AG04450 (cell line): ENCODE measurements at regions not wholly inside any gene's neighbourhood (a gene's known extent, or its start where the extent isn't known, plus 50 kb on each side); places are given as distances from the start of the nearest gene placed in this dataset.

Experiments
- CTCF ChIA-PET: fragments of 300-600, 350-600 bp; formaldehyde crosslinking; extraction: SDS; loops from one replicate; lab custom pipeline; 2022; ENCODE audit warnings: antibody characterized with exemption, inconsistent platforms; lab: Charles Lee
- POLR2A ChIA-PET: fragments of 350-600 bp; formaldehyde crosslinking; extraction: SDS; loops from one replicate; lab custom pipeline; 2021; ENCODE audit warnings: antibody characterized with exemption, inconsistent platforms; lab: Yijun Ruan, JAX
- DNase-seq: peaks from one replicate; pipeline ENCODE4 v3.0.0-alpha.2; 2011; ENCODE audit warnings: low read depth, low spot score
- H3K27ac ChIP-seq: one replicate; pipeline ENCODE4 v1.5.1; 2012; ENCODE audit warnings: low read depth, low read length, control low read depth
- H3K27me3 ChIP-seq: one replicate; pipeline ENCODE4 v1.6.0; 2012; ENCODE audit warnings: low read length; ENCODE audit not compliant: control insufficient read depth, insufficient read depth
- H3K4me3 ChIP-seq: 2 replicates; pipeline ENCODE4 v1.5.1; 2011; ENCODE audit warnings: mild to moderate bottlenecking, low read depth, low read length, control low read depth
- H3K9me3 ChIP-seq: 2 replicates; pipeline ENCODE4 v1.5.1; 2012; ENCODE audit warnings: low read length; ENCODE audit not compliant: control insufficient read depth, insufficient read depth
- TF ChIP-seq, protein P1 (sequence below): IDR thresholded peaks from 2 replicates; pipeline ENCODE4 v1.5.1; 2011; ENCODE audit warnings: low read depth, low read length, control low read depth, inconsistent platforms

DNA sequence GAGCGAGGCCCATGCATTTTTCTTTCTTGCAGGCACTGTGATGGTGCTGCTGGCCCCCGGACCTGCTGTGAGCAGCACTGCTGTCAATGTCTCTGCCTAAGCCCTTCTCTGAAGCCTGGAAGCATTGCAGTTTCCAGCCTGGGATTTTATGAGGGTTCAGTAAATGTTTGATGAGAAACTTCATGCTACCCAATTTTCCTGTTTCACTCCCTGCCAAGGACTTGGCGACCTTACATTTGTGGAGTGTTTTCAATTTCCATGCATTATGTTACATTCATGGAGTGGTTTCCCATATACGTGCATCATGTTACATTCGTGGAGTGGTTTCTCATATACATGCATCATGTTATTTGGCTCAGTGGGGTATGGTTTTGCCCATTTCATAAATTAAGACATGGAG is 90.7 kb upstream of the PTCH1 start:
- Histone ChIP-seq H3K4me3 (no peak overlapping the region), H3K9me3 (no peaks in the 10 kb centered on the region; the same call in 1 of the 2 replicates), H3K27ac (no peak overlapping the region), H3K27me3 (peaks cover 7% of the 10 kb centered on the region)
- ChIA-PET CTCF (no interaction called here), POLR2A (no interaction called here)
- TF ChIP-seq, protein P1, sequence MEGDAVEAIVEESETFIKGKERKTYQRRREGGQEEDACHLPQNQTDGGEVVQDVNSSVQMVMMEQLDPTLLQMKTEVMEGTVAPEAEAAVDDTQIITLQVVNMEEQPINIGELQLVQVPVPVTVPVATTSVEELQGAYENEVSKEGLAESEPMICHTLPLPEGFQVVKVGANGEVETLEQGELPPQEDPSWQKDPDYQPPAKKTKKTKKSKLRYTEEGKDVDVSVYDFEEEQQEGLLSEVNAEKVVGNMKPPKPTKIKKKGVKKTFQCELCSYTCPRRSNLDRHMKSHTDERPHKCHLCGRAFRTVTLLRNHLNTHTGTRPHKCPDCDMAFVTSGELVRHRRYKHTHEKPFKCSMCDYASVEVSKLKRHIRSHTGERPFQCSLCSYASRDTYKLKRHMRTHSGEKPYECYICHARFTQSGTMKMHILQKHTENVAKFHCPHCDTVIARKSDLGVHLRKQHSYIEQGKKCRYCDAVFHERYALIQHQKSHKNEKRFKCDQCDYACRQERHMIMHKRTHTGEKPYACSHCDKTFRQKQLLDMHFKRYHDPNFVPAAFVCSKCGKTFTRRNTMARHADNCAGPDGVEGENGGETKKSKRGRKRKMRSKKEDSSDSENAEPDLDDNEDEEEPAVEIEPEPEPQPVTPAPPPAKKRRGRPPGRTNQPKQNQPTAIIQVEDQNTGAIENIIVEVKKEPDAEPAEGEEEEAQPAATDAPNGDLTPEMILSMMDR: no peak
- no peak for DNase-seq

DNA sequence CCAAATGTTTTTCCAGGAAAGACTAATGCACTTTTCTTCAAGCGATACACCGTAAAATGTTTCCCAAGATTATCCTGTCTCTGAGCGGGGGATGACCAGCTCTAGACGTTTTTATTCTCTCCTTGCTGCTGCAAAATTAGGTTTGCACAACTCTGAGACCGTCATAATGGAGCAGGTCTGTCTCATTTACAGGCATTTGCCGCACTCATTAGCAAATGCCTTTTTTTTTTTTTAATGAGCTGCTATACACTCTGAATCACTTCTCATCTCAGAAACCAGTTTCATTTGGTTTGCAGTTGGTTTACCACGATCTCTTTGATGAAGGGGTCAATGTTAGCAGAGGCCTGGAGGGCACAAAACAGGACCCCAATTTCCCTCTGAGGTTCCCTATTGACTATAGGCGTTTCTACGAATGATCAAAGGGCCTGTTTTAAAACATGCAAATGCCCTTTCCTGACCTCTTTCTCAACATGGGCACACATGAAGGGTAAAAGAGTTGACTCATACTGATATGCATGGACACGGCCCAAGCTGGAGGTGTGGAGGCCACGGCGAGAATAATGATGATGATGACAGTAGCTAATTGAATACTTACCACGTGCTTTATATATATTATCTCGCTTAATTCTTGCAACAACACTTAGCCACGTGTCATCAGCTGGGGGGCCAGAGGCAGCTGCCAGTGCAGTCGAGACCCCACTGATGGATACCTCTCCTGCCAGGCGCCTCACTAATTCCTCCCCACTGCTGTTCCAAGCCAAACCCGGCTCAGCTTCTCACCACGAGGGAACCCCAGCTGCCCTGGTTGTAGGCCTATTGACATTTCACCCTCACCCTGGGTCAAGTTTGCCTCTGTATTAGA is 89.9 kb upstream of the PTCH1 start:
- ChIA-PET POLR2A (no interaction called here), CTCF (interaction anchor here (0.6 kb wide), 1 partner anchor 18 kb away, joined by 5 read pairs; no protein-coding TSS in a partner anchor)
- Histone ChIP-seq H3K9me3 (no peaks in the 10 kb centered on the region; the same call in 1 of the 2 replicates), H3K27ac (no peak overlapping the region), H3K4me3 (no peak overlapping the region), H3K27me3 (peaks cover 7% of the 10 kb centered on the region)
- no peak for DNase-seq
- TF ChIP-seq, protein P1: no peak

DNA sequence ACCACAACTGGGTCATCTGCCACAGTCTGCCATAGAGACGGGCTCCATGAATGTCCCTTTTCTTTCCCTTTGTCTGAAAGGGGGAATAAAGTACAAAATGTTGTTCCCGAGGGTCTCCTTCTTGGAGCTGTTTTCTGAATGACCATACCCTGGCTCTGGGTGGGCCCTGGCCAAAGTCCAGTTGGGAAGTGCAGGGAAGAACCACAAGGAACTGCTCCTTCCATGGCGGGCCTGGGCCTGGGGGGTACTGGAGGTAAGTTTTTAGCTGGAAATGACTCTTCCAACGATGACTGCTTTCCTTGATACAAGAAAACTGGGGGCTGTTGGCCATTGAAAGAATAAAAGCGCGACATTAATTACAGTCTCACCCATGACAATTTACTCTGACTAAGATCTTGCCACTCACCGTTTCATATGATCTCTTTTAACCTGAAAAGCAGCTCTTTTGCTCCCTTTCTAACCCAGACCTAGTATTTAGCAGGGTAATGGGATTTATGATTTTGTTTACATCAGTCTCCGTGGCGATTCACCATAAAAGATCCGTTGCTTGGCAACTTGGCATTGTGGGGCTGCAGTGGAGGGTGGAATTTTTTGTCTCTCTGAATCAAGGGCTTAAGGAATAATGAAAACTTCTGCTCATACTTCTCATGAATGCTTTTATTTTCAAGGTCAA is 89.2 kb upstream of the PTCH1 start:
- H3K27ac ChIP-seq: no peak overlapping the region
- peaks cover 7% of the 10 kb centered on the region for H3K27me3 ChIP-seq
- no peak overlapping the region for H3K4me3 ChIP-seq
- TF ChIP-seq, protein P1: no peak
- ChIA-PET CTCF (no interaction called here), POLR2A (no interaction called here)
- H3K9me3 ChIP-seq: no peaks in the 10 kb centered on the region; the same call in 1 of the 2 replicates
- no peak for DNase-seq

DNA sequence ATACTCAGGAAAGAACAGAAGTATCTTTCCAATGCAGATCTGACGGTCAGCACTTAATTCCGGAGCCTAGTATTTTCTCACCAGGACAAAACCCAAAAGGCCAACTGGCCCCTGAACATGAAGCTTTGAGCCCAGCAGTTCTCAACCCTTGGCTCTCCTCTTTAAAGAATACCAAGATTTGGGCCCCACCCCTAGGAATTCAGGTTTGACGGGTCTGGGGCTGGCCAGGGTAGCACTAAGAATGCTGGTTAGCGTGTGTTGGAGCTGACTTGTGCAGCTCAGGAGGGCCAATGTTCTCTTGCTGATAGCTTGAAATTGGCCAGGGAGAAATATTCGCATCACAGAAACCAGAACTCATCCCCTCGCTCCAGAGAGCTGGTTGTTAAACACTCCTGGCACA is 88.3 kb upstream of the PTCH1 start:
- DNase-seq: no peak
- peaks cover 7% of the 10 kb centered on the region for H3K27me3 ChIP-seq
- H3K27ac ChIP-seq: no peak overlapping the region
- TF ChIP-seq, protein P1: no peak
- H3K9me3 ChIP-seq: no peaks in the 10 kb centered on the region
- CTCF ChIA-PET: no interaction called here
- POLR2A ChIA-PET: no interaction called here
- no peak overlapping the region for H3K4me3 ChIP-seq

DNA sequence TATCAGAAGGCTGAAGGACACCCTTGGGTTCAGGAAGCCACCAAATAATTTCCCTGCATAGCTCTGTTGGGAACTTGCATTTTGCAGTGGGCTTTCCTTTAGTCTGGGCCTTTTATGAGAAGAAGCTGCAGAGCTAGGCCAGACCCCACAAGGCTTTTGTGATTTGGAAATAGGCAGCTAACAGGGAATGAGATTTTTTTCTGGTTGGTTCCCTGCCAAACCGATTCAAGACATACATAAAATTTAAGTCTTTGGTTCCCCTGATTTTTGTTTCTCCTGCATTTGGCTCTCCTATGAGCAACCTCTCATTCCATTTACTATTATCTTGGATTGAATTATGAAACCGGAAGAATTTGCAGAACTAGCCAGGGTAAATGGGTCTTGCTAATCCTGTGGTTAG is 81.5 kb upstream of the PTCH1 start:
- no peaks in the 10 kb centered on the region for H3K9me3 ChIP-seq
- peaks cover 17% of the 10 kb centered on the region for H3K27me3 ChIP-seq
- no peak for DNase-seq
- no peak overlapping the region for H3K27ac ChIP-seq
- TF ChIP-seq, protein P1: no peak
- POLR2A ChIA-PET: no interaction called here
- CTCF ChIA-PET: no interaction called here
- H3K4me3 ChIP-seq: no peak overlapping the region
